WI38 (cell line): ENCODE measurements at regions not wholly inside any gene's neighbourhood (a gene's known extent, or its start where the extent isn't known, plus 50 kb on each side); places are given as distances from the start of the nearest gene placed in this dataset.

Source experiments
- H3K4me3 ChIP-seq: 2 replicates; pipeline ENCODE4 v1.5.1; 2011; ENCODE audit warnings: low read depth, mild to moderate bottlenecking, control low read depth, low read length
- CTCF ChIP-seq: IDR thresholded peaks from 2 replicates; pipeline ENCODE4 v1.5.1; 2012; ENCODE audit warnings: low read depth, mild to moderate bottlenecking, control low read depth, low read length

- TF ChIP-seq CTCF = no peak
- no peak overlapping the region for H3K4me3 ChIP-seq
Observed at GRCh38 chr4:130416228-130416627, 1320.3 kb downstream of the C4orf33 start.

DNA sequence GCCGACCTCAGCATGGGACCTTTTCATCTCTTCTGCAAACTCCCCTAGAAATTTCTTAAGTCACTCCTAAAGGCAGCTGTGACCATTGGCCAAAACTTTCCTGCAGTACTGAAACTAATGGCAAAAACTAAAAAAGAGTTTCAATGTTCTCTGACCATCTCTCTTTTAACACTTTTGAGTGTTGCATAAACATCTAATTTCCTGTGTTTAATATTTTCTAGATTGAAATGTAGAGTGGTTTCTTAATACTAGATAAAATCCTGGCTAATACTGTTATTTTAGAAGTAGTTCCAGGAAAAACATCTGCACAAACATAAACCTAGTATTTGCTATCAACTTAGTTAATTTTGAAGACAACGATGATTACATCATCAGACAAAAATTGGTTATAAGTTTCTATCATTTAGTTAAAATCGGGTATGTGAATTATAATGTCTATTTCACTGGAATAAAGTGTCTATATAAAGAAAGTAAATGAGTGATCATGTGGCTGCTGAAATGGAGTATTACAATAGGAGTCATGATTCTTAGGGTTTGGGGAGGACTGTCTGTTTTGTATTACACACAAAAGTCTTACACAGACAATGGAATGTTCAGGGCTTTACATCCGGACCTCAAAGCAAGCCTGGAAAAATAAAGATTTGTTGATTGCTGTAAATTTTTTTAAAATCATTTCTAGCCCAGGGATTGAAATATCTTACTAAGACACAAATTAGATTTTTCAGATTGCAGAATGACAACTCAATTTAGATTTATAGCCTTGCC lies 1323.4 kb downstream of the C4orf33 start:
- no peak overlapping the region for H3K4me3 ChIP-seq
- no peak for TF ChIP-seq CTCF

DNA sequence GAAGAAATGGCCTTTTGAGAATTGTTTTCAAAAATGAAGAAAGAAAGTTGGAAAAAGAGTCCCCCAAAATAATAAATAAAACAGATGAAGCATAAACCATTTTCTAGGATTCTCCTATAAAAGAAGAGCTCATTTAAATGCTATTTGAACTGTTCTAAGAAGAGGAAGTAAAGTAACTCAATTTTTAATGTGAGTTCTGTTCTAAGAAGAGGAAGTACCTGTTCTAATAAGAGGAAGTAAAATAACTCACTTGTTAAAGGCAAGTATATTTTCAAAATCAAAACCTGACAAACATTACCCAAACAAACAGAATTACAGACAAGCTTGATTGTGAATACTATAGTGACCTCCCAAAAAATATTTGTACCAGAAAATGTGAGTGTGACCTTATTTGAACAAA lies 1326.3 kb downstream of the C4orf33 start:
- H3K4me3 ChIP-seq = no peak overlapping the region

DNA sequence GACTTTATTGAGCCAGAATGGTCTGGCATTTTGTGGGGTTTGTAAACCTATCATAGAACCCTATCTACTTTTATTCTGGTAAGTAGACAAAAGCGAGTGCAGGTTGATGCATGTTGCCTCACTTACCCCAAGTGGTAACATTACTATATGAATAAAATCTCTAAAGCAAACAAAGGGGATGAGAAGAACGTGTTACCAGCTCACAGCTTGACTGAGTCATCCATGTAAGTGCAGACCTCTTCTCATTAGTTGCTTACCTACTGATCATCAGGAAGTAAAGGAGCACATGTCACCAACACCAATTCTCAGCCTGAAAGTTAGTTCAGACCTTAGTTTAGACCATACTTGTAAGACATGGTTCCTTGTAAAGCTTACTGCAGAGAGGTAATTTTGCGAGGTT lies 1328.3 kb downstream of the C4orf33 start:
- H3K4me3 ChIP-seq = no peak overlapping the region
- TF ChIP-seq CTCF = no peak

More for the DNA sequence above, 1326.3 kb downstream of the C4orf33 start:
- no peak for TF ChIP-seq CTCF

DNA sequence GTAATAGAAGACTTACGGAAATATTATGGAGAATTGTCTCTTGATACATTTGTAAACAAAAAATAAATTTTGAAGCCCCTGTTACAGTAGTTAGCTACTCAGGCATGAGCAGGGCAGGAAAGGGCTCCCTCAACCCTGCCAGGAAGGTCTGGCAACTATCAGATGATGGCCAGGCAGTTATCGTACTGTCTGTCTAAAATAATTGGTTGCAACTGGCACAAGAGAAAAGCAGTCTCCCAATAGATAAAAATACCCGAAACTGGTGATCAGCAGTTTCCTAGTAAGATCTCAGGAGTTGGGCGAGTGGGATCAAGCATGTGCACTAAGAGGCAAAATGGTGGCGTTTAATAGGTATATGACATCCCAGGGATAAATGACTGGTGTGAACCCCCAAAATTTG lies 1336.3 kb downstream of the C4orf33 start:
- no peak overlapping the region for H3K4me3 ChIP-seq
- TF ChIP-seq CTCF = no peak

GRCh38 chr4:130449741-130450140 lies 1353.8 kb downstream of the C4orf33 start:
- H3K4me3 ChIP-seq = no peak overlapping the region
- no peak for TF ChIP-seq CTCF

- H3K4me3 ChIP-seq = no peak overlapping the region
- no peak for TF ChIP-seq CTCF
Observed at GRCh38 chr4:130468340-130468739, 1372.4 kb downstream of the C4orf33 start.
